Colonic mucosa (tissue), 4 donors: ENCODE measurements at regions not wholly inside any gene's neighbourhood (a gene's known extent, or its start where the extent isn't known, plus 50 kb on each side); places are given as distances from the start of the nearest gene placed in this dataset.

Experiments used
- DNase-seq: peaks from one replicate; pipeline ENCODE4 v3.0.0-alpha.2; 2020
- H3K27ac ChIP-seq: fragments of 200-600 bp; one replicate; pipeline ENCODE4 v1.8.0; 2021
- H3K27me3 ChIP-seq: fragments of 200-600 bp; one replicate; pipeline ENCODE4 v1.8.0; 2021
- H3K36me3 ChIP-seq: fragments of 200-600 bp; one replicate; pipeline ENCODE4 v1.8.0; 2021
- H3K4me1 ChIP-seq: fragments of 200-600 bp; one replicate; pipeline ENCODE4 v1.8.0; 2021; ENCODE audit warnings: mild to moderate bottlenecking
- H3K4me3 ChIP-seq: fragments of 200-600 bp; one replicate; pipeline ENCODE4 v1.8.0; 2021
- H3K9ac ChIP-seq, 2 donors: one replicate each; pipeline ENCODE4 v1.7.0; 2013; ENCODE audit warnings: control low read depth in 2 of 2, low read depth in 2 of 2, low read length in 2 of 2
- H3K9me3 ChIP-seq: fragments of 200-600 bp; one replicate; pipeline ENCODE4 v1.8.0; 2021
- intact Hi-C: fragments of 100-400 bp; cut with DNase I; formaldehyde crosslinking; loops from one replicate; pipeline ENCODE4 v1.14.1; 2022
- TF ChIP-seq, protein P1 (sequence below): fragments of 200-600 bp; IDR thresholded peaks from one replicate; pipeline ENCODE4 v1.8.0; 2022; ENCODE audit warnings: antibody characterized with exemption, mild to moderate bottlenecking
- donor health status: healthy.
- donor health status: DM: no; HTN: no; CAD: no.
- donor health status: DM: no; HTN: no; CAD: no.

DNA sequence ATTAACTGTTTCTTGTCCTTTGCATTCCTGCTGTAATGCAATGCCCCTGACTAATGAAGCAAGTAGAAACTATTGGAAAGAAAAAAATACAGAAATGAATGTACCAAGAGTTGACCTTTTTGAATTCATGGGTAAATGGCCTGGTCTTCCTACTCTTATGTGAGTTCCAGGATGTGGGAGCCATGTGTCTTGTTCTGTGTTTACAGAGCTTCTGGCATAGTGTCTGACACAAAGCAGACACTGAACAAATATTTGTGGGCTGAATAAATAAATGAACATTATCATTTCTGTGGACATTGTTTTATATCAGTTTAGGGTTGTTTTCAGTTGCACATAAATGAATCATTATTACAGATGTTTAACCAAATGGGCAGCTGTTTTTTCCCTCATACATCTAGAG lies 155.5 kb downstream of the CD8B2 start:
- Histone ChIP-seq H3K9ac (no peak overlapping the region), H3K27ac (no peak overlapping the region), H3K4me3 (no peak overlapping the region), H3K4me1 (no peaks in the 10 kb centered on the region), H3K9me3 (no peaks in the 10 kb centered on the region), H3K27me3 (no peaks in the 10 kb centered on the region), H3K36me3 (no peaks in the 10 kb centered on the region)
- intact Hi-C loops = loop anchor here (5.0 kb wide), 1 partner anchor 220 kb away; no protein-coding TSS in a partner anchor
- no peak for DNase-seq
- TF ChIP-seq, protein P1, sequence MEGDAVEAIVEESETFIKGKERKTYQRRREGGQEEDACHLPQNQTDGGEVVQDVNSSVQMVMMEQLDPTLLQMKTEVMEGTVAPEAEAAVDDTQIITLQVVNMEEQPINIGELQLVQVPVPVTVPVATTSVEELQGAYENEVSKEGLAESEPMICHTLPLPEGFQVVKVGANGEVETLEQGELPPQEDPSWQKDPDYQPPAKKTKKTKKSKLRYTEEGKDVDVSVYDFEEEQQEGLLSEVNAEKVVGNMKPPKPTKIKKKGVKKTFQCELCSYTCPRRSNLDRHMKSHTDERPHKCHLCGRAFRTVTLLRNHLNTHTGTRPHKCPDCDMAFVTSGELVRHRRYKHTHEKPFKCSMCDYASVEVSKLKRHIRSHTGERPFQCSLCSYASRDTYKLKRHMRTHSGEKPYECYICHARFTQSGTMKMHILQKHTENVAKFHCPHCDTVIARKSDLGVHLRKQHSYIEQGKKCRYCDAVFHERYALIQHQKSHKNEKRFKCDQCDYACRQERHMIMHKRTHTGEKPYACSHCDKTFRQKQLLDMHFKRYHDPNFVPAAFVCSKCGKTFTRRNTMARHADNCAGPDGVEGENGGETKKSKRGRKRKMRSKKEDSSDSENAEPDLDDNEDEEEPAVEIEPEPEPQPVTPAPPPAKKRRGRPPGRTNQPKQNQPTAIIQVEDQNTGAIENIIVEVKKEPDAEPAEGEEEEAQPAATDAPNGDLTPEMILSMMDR = no peak

DNA sequence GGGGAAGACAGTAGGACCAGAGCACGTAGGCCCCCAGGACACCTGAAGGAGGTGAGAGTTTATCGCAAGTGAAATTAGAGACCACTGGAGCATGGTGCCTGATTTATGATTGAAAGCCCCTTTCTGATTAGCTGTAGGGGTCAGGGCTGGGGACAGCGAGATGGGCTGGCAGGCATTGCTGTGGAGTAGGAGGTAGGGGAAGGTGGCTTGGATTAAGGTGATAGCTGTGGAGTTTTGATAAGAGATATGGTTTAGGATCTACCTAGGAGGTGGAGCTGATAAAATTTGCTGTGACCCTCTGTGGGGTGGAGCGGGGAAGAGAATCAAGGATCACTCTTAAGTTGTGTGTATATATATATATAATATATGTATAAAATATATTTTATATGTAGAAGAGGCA lies 157.5 kb downstream of the CD8B2 start:
- no peak for DNase-seq
- intact Hi-C loops = loop anchor here (5.0 kb wide), 1 partner anchor 218 kb away; no protein-coding TSS in a partner anchor
- H3K27me3 ChIP-seq = no peaks in the 10 kb centered on the region
- TF ChIP-seq, protein P1 = no peak
- no peaks in the 10 kb centered on the region for H3K4me1 ChIP-seq
- no peaks in the 10 kb centered on the region for H3K36me3 ChIP-seq
- H3K4me3 ChIP-seq = no peak overlapping the region
- no peaks in the 10 kb centered on the region for H3K9me3 ChIP-seq
- H3K9ac ChIP-seq = no peak overlapping the region
- no peak overlapping the region for H3K27ac ChIP-seq

DNA sequence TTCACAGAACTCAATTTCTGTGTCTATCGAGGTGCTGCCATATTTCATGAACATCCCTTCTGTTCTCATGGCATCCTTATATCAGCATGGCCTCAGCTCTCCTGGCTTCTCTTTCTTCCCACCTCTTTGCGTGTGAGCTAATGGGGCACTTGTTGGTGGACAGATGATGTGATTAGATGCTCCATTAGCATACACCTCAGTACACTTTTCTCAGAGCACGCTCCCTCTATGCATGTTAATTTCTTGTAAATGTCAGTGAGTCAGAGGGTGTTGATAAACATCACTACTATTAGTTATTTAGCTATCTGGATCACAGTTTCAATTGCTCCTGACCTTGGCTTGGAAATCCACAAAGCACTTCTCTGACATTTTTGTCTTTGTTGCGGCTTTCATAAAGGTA lies 159.4 kb downstream of the CD8B2 start:
- no peak overlapping the region for H3K4me3 ChIP-seq
- no peak for DNase-seq
- no peaks in the 10 kb centered on the region for H3K9me3 ChIP-seq
- no peaks in the 10 kb centered on the region for H3K4me1 ChIP-seq
- no peak overlapping the region for H3K9ac ChIP-seq
- intact Hi-C loops = no loop called here
- TF ChIP-seq, protein P1 = no peak
- no peak overlapping the region for H3K27ac ChIP-seq
- H3K36me3 ChIP-seq = no peaks in the 10 kb centered on the region
- no peaks in the 10 kb centered on the region for H3K27me3 ChIP-seq

DNA sequence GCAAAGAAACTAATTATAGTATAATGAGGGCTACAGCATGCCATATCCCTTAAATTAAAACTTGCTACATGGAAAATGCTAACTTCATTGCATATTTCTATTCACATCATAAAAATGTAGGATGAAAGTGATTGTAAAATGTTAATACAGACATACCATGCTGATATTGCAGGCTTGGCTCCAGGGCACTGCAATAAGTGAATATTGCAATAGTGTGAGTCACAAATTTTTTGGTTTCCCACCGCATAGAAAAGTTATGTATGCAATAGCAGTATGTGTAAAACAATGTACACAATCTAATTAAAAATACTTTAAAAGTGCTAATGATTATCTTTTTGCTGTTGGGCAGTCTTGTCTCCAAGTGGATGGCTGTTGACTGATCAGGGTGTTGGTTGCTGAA lies 162.1 kb downstream of the CD8B2 start:
- no peak for DNase-seq
- Histone ChIP-seq H3K9ac (no peak overlapping the region), H3K36me3 (no peaks in the 10 kb centered on the region), H3K27ac (no peak overlapping the region), H3K9me3 (no peaks in the 10 kb centered on the region), H3K4me3 (no peak overlapping the region), H3K27me3 (no peaks in the 10 kb centered on the region), H3K4me1 (no peaks in the 10 kb centered on the region)
- TF ChIP-seq, protein P1 = no peak
- intact Hi-C loops = no loop called here

DNA sequence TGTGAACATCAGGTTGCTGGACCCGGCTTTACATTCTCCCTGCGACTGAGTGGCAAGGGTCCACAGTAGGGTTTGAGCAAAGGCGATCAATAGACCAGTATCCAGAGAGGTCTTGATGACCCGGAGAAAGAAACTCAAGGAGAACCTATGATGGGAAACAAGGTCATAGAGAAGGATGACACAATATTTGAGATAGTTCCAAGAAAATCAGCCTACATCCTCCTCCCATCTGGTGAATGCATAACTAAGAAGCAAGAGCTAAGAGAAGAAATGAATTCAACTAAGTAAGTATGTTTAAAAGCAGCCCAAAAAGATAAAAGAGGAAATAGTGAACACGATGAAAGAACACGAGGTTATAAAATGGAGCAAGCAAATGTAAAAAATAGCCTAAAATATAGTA lies 166.3 kb downstream of the CD8B2 start:
- DNase-seq = no peak

More for the DNA sequence above, 166.3 kb downstream of the CD8B2 start:
- H3K9me3 ChIP-seq = no peaks in the 10 kb centered on the region
- no peaks in the 10 kb centered on the region for H3K27me3 ChIP-seq
- no peaks in the 10 kb centered on the region for H3K36me3 ChIP-seq
- no peaks in the 10 kb centered on the region for H3K4me1 ChIP-seq
- H3K9ac ChIP-seq = no peak overlapping the region
- intact Hi-C loops = no loop called here
- TF ChIP-seq, protein P1 = no peak
- no peak overlapping the region for H3K27ac ChIP-seq
- no peak overlapping the region for H3K4me3 ChIP-seq
